HG03064 (cell line): ENCODE measurements at regions not wholly inside any gene's neighbourhood (a gene's known extent, or its start where the extent isn't known, plus 50 kb on each side); places are given as distances from the start of the nearest gene placed in this dataset.
A peak's percentile ranks its signal among the peaks of the same experiment; 100 is the strongest.
"Not testable (repeated sequence)": the region's sequence is repeated elsewhere in the genome, so short reads cannot be mapped to it uniquely, and the experiment has no call there.

ENCODE experiments used
- ATAC-seq: cut with Tn5 transposase; IDR thresholded peaks from one replicate; pipeline ENCODE4 v1.9.1; 2021; ENCODE audit warnings: low read depth; ENCODE audit not compliant: unreplicated experiment

- ATAC-seq = no peak
Measured at GRCh38 chr14:57066463-57066862, 202.2 kb downstream of the EXOC5 start.

DNA sequence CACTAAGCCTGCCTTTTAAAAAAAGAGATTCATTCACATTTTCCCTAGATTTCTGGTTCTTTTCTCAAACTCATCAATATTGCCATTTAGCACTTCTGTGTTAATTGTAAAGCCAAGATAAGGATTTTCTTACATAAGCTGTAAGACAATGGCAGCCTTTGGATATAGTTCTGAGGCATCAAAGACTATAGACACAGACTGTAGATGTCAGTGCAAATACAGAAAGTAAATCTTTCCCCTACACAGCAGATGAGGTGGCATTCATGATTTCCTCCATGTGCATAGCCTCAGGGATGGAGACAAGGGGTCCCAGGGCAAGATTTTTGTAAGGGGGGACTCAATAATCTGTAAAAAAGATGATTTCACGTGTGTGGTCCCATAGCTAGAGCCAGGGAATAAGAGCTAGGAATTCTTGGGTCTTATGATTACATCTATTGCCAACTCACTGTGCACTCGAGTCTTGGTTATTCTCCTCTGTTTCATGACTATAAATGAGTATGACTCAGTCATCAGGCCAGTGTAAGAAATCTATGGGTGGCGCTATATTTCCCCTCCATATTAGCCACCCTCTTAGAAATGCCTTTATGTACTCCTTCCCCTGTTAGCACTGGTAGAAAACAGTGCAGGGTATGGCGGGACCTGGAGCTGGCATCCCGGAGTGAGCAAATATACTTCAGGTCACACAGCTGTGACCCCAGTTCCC, 207.5 kb downstream of the EXOC5 start:
- ATAC-seq = no peak

DNA sequence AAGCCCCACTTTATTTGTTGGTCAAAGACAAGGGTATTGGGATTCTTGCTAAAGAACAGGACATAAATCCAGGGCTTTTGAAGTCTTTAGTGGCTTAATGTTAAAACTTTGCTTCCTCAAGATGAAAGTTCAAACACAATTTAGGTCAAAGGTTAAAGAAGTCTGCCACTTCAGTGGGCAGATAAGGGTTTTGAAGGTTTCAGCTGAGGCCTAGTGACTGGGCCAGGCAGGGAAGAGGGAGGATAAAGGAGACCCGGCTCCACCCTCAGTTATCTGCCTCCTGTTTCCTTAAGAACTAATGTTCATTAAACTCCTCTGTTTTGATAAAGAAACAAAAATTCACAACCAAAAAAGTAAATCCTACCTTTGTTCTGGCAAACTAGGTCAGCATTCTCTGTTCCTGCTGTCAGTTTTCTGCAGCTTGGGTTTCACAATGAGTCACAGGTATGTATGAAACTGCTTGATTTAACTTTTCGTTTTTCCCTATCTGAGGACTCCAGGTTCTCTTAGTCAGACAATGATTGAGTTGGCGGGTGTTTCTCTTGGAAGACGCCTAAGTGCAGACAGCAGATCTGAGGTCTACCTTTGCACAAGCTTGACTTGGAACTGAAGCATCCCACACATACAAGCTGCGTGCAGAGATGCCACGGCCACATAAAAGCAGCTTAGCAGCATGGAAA, 208.3 kb downstream of the EXOC5 start:
- peak; percentile 91 for ATAC-seq

DNA sequence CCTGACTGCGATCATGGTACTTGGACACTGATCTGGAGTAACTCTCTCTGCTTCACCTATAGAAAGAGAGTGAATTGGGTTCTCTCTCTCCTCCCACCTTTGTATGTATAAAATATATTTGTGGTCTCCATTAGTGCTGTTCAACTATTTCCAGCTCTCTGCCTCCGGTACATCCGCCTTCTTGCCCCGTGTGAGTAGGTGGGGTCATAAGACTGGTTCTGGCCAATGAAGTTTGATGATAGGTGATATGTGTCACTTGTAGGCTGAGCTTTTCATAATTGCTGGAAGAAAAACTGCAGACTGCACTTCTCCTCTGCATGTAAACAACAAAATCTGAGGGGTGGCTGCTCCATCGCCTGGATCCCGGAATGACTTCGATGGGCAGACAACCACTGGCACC, 210.4 kb downstream of the EXOC5 start:
- no peak for ATAC-seq

- ATAC-seq = no peak
Measured at GRCh38 chr14:57057803-57058202, 210.9 kb downstream of the EXOC5 start.

DNA sequence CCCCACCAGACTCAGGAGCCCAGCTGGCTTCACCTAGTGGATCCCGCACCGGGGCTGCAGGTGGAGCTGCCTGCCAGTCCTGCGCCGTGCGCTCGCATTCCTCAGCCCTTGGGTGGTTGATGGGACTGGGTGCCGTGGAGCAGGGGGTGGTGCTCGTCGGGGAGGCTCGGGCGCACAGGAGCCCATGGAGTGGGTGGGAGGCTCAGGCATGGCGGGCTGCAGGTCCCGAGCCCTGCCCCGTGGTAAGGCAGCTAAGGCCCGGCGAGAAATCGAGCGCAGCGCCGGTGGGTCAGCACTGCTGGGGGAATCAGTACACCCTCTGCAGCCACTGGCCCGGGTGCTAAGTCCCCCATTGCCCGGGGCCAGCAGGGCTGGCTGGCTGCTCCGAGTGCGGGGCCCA, 212.2 kb downstream of the EXOC5 start:
- not testable (repeated sequence) for ATAC-seq

DNA sequence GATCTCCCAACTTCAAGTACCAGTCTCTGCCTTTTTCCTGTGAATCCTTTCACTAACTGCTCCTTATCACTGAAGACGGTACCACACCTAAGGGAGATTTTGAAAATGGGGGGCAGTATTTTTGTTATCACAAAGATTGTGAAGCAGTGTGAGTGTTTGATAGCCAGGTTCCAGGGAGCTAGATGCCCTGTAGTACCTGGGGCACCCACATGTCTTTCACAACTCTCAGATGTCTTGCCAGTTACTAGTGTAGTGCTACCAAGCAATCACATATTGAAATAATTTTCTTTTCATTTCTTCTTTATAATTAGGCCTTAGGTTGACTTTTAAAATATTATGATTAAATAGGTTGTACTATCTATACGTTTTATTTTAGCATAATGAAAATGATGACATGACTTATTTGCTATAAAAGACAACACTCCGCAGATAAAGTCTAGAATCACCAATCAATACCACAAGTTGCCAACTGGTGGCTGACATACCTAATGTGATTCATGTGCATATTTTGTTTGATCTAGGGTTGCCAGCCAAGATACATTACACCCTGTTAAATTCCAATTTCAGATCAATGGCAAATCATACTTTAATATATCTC, 215.9 kb downstream of the EXOC5 start:
- ATAC-seq = no peak

DNA sequence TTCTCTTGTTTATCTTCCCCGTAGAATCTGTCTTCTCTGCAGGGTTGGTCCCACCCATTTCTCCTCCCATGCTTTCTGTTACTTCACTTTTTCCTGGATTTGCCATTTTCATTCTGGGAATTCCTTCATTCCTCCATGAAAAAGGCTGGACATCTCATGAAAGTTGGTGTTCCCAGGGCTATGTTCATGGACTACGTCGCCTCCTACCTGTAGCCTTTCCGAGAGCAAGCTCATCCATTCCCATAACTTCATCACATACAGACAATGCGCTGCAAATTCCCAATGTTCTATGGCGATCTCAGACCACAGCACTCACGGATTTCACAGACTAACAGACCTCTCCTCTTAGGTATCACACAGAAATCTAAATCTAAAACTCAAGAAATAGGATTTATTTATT, 217.1 kb downstream of the EXOC5 start:
- ATAC-seq = no peak

GRCh38 chr14:57049848-57050247, 218.9 kb downstream of the EXOC5 start:
- no peak for ATAC-seq

DNA sequence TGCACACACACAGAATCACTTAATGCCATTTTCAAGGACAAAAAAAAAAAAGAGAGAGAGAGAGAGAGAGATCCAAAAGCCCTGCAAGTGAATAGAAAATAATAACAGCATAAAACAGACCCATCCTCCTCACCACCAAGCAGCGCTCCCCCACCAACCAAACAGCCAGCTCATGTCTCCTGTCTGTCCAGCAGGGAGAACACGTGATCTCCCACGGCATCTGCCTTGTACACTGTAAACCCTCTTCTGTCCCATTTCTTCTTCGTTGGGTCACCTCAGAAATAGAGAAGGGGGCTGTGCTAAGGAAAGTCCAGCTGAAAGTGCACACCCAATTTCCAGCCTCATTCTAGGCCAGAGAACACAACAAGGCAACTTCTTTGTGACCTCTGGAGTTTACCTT, 222.5 kb downstream of the EXOC5 start:
- no peak for ATAC-seq

DNA sequence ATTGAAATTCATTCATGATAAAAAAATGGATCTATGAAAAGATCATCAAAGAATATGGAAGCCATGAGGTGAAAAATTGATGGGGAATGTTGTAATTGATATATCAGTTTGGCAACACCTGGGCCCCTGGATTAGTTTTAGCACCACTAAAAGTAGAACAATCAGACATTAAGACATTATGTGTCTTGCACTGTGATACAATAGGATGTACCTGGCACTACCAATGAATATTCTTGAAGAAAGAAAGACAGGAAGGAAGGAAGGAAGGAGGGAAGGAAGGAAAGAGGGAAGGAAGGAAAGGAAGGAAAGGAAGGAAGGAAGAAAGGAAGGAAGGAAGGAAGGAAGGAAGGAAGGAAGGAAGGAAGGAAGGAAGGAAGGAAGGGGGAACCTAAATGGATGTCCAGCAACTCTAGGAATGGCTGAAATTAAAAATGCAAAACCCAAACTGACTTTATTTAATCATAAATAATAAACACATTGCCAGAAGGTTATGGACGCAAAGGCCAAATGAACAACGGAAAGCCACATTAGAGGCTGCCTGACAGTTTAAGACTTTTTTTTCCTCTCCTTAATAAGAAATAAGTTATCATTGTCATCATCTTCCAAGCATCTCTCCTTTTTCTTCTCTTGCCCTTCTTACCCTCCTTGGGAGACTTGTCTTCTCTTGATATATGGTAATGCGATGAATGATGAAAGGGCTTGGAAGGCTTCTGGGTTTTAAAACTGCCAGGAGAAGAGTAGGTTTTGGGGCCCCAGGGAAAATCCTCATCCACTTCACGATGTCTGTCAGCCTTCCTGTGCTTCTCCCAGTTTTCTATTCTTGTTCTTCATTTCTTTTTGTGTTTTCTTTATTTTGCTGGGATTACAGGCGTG, 224.4 kb downstream of the EXOC5 start:
- not testable (repeated sequence) for ATAC-seq

DNA sequence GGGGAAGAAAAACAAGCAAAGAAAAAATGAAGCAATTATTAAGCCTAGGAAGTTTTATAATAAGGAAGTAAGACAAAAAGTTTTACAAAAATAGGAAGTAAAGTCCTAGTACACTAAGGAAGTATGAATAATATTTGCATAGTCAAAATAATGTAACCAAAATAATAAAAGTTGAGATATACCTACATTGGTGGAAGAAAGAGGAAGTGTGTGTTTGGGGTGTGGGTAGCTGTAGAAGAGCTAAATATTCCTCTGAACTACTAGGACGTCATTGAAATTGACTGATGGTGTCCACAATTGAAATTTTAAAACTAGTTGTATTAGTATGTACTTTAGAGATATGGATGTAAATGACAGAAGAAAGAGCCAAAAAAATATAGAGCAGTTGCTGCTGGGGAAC, 228.4 kb upstream of the OTX2 start:
- ATAC-seq = no peak

DNA sequence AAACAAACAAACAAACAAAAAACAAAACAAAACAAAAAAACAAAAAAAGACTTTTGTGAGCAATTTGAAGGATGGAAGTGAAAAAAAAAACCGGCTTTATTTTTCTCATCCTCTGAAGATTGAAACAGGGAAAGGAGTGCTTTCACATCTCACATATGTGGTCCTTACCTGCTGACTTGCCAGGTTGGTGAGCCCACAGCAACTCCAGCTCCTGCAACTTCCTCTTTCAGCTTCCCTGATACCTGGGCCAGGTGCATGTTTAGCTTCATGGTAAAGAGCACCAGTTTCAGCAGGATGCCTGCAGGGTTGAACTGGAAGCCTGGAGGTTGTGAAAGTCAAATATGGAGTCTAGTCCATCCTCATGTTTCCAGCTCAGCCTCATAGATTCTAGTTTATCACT, 221.2 kb upstream of the OTX2 start:
- ATAC-seq = no peak

GRCh38 chr14:57029620-57030253, 219.5 kb upstream of the OTX2 start:
- no peak for ATAC-seq

DNA sequence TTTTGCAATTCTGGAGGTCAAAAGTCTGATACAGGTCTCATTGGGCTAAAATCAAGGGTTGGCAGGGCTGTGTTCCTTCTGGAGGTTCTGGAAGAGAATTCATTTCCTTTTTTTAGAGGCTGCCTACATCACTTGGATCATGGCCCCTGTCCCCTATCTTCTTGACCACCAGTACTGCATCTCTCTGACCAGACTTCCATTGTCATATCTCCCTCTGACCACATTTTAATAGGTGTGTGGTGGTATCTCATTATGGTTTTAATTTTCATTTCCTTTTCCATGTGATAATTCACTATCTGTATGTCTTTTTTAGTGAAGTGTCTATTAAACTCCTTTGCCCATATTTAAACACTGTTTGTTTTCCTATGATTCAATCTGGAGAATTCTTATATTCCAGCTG, 215.2 kb upstream of the OTX2 start:
- ATAC-seq = no peak

GRCh38 chr14:57022608-57023007, 212.3 kb upstream of the OTX2 start:
- ATAC-seq = no peak

- ATAC-seq = no peak
Measured at GRCh38 chr14:57018065-57018464, 207.8 kb upstream of the OTX2 start.

DNA sequence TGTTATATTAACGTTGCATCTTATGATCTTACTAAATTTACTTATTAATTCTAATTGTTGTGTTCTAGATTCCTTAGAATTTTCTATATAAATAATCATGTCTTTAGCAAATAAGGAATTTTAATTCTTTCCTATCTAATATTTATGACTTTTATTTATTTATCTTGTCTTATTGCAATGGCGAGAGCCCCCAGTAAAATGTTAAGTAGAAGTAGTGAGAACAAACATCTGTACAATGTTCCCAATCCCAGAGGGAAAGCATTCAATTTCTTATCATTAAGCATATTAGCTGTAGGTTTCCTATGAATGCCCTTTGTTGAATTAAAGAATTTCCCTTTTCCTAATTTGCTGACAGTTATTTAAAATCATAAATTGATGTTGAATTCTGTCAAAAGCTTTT, 203.7 kb upstream of the OTX2 start:
- ATAC-seq = no peak

GRCh38 chr14:57009585-57010515, 199.6 kb upstream of the OTX2 start:
- ATAC-seq = no peak

DNA sequence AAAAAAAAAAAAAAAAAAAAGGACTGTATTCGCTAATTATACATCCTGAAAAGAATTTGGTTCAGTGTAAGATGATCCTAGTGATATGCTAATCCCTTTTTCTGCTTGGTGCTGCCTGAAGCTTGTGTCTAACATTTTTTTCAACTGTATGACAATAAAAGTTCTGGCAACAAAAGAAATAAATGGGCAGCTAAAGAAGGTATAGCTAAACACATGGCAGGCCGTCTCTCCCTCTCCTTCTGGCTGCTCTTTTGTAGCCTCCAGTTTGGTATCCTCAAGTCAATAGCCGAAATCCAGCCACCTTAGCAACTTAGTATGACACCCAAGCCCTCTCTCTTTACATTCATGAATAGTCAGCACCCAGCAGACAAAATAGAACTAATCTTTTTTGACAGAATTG, 198.3 kb upstream of the OTX2 start:
- no peak for ATAC-seq
